DND-41 (cell line): ENCODE measurements at regions not wholly inside any gene's neighbourhood (a gene's known extent, or its start where the extent isn't known, plus 50 kb on each side); places are given as distances from the start of the nearest gene placed in this dataset.

Experiments used
- ATAC-seq: fragments of 200-7000 bp; cut with Tn5 transposase; 3 replicates; pipeline ENCODE4 v1.9.1; 2021; ENCODE audit warnings: low read depth; ENCODE audit not compliant: insufficient read depth
- DNase-seq: peaks from one replicate; pipeline ENCODE4 v3.0.0-alpha.2; 2020
- H2AFZ ChIP-seq: 2 replicates; pipeline ENCODE4 v1.6.0; 2012; ENCODE audit warnings: low read depth, low read length
- H3K27ac ChIP-seq: 2 replicates; pipeline ENCODE4 v1.5.1; 2012; ENCODE audit warnings: low read length, inconsistent platforms
- H3K27me3 ChIP-seq: fragments of 200-600 bp; sonication (generic); 2 replicates; pipeline ENCODE4 v1.6.0; 2012; ENCODE audit warnings: low read length, mild to moderate bottlenecking, inconsistent platforms; ENCODE audit not compliant: insufficient read depth, poor library complexity
- H3K36me3 ChIP-seq: 2 replicates; pipeline ENCODE4 v1.5.1; 2012; ENCODE audit warnings: low read length, inconsistent platforms; ENCODE audit not compliant: insufficient read depth
- H3K4me1 ChIP-seq: 2 replicates; pipeline ENCODE4 v1.5.1; 2012; ENCODE audit warnings: mild to moderate bottlenecking, low read length; ENCODE audit not compliant: insufficient read depth
- H3K4me2 ChIP-seq: 2 replicates; pipeline ENCODE4 v1.6.0; 2012; ENCODE audit warnings: mild to moderate bottlenecking, moderate library complexity, low read length, inconsistent platforms; ENCODE audit not compliant: insufficient read depth
- H3K4me3 ChIP-seq, 2 experiments: fragments of 200-600 bp in 1 of 2; shearing (Covaris generic) in 1 of 2; 2 replicates each; pipeline ENCODE4 v1.5.1; 2012 to 2016; ENCODE audit warnings: inconsistent platforms in 2 of 2, low read length in 2 of 2, mild to moderate bottlenecking in 2 of 2, low read depth in 1 of 2, moderate library complexity in 1 of 2
- H3K79me2 ChIP-seq: 2 replicates; pipeline ENCODE4 v1.6.0; 2012; ENCODE audit warnings: low read length, inconsistent platforms; ENCODE audit not compliant: insufficient read depth
- H3K9ac ChIP-seq: 2 replicates; pipeline ENCODE4 v1.6.0; 2012; ENCODE audit warnings: low read depth, mild to moderate bottlenecking, inconsistent platforms, low read length, moderate library complexity
- H3K9me3 ChIP-seq: 2 replicates; pipeline ENCODE4 v1.5.1; 2012; ENCODE audit warnings: low read length, moderate library complexity, mild to moderate bottlenecking, inconsistent platforms; ENCODE audit not compliant: insufficient read depth, severe bottlenecking
- H4K20me1 ChIP-seq: 2 replicates; pipeline ENCODE4 v1.6.0; 2012; ENCODE audit warnings: low read length; ENCODE audit not compliant: insufficient read depth
- CTCF ChIP-seq: IDR thresholded peaks from 2 replicates; pipeline ENCODE4 v1.5.1; 2012; ENCODE audit warnings: borderline replicate concordance, low read length, moderate library complexity, mild to moderate bottlenecking; ENCODE audit not compliant: poor library complexity, severe bottlenecking; ENCODE audit errors: extremely low read depth
- EZH2 ChIP-seq: IDR thresholded peaks from 3 replicates; pipeline ENCODE4 v1.6.1; 2012; ENCODE audit warnings: borderline replicate concordance, low read depth, mild to moderate bottlenecking, moderate library complexity, low read length, inconsistent platforms; ENCODE audit not compliant: severe bottlenecking

GRCh38 chr10:131574707-131575430, 263.3 kb upstream of the TCERG1L start:
- no peak for DNase-seq
- Histone ChIP-seq H4K20me1 (no peaks in the 10 kb centered on the region), H2AFZ (no peak overlapping the region)

GRCh38 chr10:131575877-131576276, 264.4 kb upstream of the TCERG1L start:
- H3K36me3 ChIP-seq, result no peaks in the 10 kb centered on the region
- no peaks in the 10 kb centered on the region for H3K9me3 ChIP-seq
- H3K4me2 ChIP-seq, result no peak overlapping the region
- H3K27ac ChIP-seq, result no peak overlapping the region
- no peak for TF ChIP-seq EZH2
- no peak for TF ChIP-seq CTCF
- no peaks in the 10 kb centered on the region for H3K79me2 ChIP-seq
- H2AFZ ChIP-seq, result no peak overlapping the region
- no peak for DNase-seq
- H3K9ac ChIP-seq, result no peak overlapping the region
- no peak for ATAC-seq
- no peaks in the 10 kb centered on the region for H3K27me3 ChIP-seq
- no peaks in the 10 kb centered on the region for H4K20me1 ChIP-seq
- no peaks in the 10 kb centered on the region for H3K4me1 ChIP-seq
- H3K4me3 ChIP-seq, result no peak overlapping the region

More at GRCh38 chr10:131574707-131575430, 263.3 kb upstream of the TCERG1L start:
- TF ChIP-seq EZH2 (no peak), CTCF (no peak)
- no peak overlapping the region for H3K4me3 ChIP-seq
- H3K79me2 ChIP-seq, result no peaks in the 10 kb centered on the region
- no peak overlapping the region for H3K9ac ChIP-seq
- H3K9me3 ChIP-seq, result no peaks in the 10 kb centered on the region
- no peak overlapping the region for H3K4me2 ChIP-seq
- no peaks in the 10 kb centered on the region for H3K4me1 ChIP-seq
- H3K27ac ChIP-seq, result no peak overlapping the region
- H3K27me3 ChIP-seq, result no peaks in the 10 kb centered on the region
- ATAC-seq, result no peak
- no peaks in the 10 kb centered on the region for H3K36me3 ChIP-seq

- Histone ChIP-seq H3K4me1 (no peaks in the 10 kb centered on the region), H3K79me2 (no peaks in the 10 kb centered on the region), H3K4me2 (no peak overlapping the region), H2AFZ (no peak overlapping the region), H4K20me1 (no peaks in the 10 kb centered on the region), H3K36me3 (no peaks in the 10 kb centered on the region), H3K27me3 (no peaks in the 10 kb centered on the region), H3K9ac (no peak overlapping the region), H3K9me3 (no peaks in the 10 kb centered on the region), H3K27ac (no peak overlapping the region), H3K4me3 (no peak overlapping the region)
- DNase-seq (no peak), ATAC-seq (no peak)
- TF ChIP-seq EZH2 (no peak), CTCF (no peak)
These were observed 265.0 kb upstream of the TCERG1L start for GRCh38 chr10:131576341-131577177.
